NCI-H2227 treated with DMSO at 0.1 percent for 48 hours (cell line): ENCODE measurements at regions not wholly inside any gene's neighbourhood (a gene's known extent, or its start where the extent isn't known, plus 50 kb on each side); places are given as distances from the start of the nearest gene placed in this dataset.
"Not testable (repeated sequence)": the region's sequence is repeated elsewhere in the genome, so short reads cannot be mapped to it uniquely, and the experiment has no call there.

Source experiments
- DNase-seq: peaks from one replicate; lab custom pipeline; 2025; lab: John Stamatoyannopoulos, UW

DNA sequence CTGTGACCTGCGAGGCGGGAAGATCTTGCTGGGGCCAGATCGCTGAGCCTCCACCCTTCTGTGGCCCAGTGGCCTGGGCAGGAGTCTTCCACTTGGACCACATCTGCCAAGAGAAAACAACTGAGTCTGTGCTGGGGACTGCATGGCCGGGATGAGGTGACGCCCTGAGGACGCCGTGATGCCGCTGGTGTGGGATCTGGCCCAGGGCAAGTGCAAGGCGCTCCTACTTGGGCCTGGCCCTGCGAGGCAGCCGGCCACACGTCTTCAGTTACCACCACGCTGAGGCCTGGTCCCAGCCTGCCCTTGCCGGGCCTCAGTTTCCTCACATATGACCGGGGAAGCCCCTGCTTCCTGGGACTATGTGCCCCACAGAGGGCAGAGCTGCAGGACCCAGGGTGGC lies 133.4 kb downstream of the SLC25A46 start:
- no peak for DNase-seq

DNA sequence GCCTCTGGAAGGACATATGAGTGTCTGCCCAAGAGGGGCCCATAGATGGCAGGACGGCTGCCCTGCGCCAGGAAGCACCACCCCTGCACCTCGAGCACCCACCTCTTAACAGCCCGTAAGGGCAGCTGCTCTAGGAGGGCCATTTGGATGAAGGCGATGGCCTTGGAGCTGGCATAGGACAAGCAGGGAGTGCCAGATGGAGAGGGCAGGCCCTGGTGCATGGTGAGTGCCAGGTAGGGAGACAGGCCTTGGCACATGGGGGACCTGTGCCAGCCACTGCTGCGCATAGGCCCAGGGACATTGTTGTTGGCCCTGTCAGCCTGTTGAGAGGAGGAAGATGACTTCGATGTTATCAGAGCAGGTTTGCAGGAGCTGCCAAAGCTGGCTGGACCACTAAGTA lies 134.2 kb downstream of the SLC25A46 start:
- no peak for DNase-seq

DNA sequence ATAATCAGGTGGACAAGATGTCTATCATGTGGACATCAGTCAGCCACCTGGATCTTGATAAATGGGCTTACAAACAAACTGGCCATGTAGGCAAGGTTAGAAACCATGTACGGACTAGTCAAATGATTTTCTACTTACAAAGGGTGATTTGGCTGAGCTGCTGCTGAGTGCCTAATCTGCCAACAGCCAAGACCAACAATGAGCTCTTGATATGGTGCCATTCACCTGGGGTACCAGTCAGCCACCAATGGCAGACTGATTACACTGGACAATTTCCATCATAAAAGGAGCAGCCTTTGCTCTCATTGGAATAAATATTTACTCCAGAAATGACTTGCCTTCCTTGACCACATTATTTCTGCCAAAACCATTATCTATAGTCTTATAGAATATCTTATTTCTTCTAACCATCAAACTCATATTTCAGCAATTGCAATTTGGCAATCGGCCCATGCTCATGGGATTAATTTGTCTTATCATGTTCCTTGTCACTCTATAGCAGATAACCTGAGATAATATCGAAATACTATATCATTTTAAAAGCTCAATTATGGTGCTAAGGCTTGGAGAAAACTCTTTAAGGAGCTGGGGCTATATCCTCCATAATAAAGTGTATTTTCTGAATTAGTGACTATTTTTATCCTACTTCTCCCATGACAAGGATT lies 135.1 kb downstream of the SLC25A46 start:
- no peak for DNase-seq

DNA sequence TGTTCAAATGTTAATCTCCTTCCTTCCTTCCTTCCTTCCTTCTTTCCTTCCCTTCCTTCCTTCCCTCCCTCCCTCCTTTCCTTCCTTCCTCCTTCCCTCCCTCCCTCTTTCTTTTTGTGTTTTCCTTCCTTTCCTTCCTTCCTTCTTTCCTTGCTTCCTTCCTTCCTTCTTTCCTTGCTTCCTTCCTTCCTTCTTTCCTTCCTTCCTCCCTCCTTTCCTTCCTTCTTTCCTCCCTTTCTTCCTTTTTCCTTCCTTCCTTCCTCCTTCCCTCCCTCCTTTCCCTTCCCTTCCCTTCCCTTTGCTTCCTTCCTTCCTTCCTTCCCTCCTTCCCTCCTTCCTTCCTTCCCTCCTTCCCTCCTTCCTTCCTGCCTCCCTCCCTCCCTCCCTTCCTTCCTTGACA lies 136.3 kb downstream of the SLC25A46 start:
- DNase-seq: not testable (repeated sequence)

DNA sequence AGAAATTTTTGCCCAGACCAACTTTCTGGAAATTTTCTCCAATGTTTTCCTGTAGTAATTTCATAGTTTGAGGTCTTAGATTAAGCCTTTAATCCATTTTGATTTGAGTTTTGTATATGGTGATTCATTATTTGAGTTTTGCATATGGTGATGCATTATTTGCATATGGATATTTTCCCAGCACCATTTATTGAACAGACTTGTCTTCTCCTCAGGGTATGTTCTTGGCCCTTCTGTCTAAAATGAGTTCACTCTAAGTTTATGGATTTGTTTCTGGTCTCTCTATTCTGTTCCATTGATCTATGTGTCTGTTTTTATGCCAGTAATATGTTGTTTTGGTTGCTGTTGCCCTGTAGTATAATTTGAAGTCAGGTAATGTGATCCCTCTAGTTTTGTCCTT lies 139.3 kb downstream of the SLC25A46 start:
- DNase-seq: no peak

DNA sequence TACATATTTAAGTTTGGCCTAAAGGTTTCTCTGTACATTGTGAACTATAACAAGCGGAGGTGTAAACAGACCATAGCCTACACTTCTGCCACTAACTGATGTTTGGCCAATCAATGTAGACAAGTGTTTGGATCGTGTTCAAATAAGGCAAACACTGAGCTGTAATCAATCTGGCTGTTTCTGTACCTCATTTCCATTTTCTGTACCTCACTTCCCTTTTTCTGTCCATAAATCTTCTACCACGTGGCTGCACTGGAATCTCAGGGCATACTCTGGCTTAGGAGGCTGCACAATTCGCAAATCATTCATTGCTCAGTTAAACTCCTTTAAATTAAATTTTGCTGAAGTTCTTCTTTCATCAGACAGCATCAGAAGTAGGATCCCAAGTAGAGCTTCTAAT lies 140.9 kb downstream of the SLC25A46 start:
- DNase-seq: no peak

DNA sequence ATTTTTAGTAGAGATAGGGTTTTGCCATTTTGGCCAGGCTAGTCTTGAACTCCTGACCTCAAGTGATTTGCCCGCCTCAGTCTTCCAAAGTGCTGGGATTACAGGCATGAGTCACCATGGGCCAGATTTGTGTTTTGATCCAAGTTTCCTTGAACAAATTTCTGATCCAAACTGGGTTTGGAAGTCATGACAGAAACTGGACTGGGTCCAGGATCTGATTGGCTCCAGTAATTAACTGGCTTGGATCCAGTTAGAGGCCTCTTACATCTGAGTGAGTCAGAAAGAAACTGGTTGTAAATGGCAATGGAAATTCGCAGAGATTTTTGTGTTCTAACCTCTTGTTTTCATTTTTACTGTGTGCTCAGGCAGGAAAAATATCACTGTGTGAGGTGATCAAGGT lies 141.6 kb downstream of the SLC25A46 start:
- DNase-seq: no peak

DNA sequence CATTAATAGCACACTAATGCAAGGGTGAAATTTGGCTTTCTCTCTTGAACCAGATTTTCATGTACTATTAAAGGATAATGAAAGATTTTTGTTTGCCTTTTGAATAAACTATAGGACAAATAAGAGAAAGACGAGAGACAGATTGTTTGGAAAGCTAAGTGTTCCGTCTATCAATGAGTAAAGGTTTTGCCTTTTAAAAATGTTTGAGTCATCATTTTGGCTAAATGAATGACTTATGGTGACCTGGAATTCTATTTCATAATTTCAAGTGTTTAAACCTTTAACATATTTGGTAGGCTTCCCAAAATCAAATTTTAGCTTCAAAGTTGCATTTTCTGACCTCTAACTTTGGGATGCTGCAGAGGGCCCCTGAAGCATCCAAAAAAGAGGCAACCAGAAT lies 145.2 kb downstream of the SLC25A46 start:
- no peak for DNase-seq

DNA sequence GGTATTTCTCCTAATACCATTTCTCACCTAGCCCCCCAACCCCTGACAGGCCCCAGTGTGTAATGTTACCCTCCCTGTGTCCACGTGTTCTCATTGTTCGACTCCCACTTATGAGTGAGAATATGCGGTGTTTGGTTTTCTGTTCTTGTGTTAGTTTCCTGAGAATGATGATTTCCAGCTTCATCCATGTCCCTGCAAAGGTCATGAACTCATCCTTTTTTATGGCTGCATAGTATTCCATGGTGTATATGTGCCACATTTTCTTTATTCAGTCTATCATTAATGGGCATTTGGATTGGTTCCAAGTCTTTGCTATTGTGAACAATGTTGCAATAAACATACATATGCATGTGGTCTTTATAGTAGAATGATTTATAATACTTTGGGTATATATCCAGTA lies 148.4 kb downstream of the SLC25A46 start:
- DNase-seq: not testable (repeated sequence)

DNA sequence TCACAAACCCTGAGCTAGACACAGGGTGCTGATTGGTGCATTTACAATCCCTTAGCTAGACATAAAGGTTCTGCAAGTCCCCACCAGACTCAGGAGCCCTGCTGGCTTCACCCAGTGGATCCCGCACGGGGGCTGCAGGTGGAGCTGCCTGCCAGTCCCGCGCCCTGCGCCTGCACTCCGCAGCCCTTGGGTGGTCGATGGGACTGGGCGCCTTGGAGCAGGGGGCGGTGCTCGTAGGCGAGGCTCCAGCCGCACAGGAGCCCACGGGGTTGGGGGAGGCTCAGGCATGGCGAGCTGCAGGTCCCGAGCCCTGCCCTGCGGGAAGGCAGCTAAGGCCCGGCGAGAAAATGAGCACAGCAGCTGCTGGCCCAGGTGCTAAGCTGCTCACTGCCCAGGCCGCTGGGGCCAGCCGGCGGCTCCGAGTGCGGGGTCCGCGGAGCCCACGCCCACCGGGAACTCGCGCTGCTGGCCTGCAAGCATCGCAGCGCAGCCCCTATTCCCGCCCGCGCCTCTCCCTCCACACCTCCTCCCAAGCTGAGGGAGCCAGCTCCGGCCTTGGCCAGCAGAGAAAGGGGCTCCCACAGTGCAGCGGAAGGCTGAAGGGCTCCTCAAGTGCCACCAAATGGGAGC lies 155.2 kb downstream of the SLC25A46 start:
- DNase-seq: not testable (repeated sequence)

DNA sequence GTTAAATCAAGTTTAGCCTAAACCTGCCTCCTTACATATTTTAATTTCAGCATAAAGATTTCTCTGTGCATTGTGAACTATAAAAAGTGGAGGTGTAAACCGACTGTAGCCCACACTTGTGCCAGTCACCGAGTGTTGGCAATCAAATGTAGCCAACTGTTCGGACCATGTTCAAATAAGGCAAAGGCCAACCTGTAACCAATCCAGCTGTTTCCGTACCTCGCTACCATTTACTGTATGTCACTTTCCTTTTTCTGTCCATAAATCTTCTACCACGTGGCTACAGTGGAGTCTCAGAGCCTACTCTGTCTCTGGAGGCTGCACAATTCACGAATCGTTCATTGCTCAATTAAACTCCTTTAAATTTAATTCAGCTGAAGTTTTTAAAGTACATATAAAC lies 156.0 kb downstream of the SLC25A46 start:
- DNase-seq: no peak

DNA sequence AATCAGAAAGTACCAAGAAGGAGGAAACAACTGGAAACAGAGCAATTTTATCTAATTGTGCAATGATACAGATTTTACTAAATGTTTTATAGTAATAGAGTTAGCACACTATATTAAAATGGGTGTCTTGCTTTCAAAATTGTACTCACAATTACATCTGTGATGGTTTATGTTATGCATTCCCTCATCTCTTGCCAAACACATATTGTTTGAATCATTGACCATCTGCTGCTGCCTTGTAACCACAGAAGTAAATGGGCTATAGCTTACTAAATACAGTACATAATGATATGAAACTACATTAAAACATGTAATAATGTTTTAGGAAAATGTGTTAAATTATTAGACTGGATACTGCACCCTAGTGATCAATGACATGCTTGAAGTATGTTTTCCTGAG lies 158.1 kb downstream of the SLC25A46 start:
- DNase-seq: no peak

DNA sequence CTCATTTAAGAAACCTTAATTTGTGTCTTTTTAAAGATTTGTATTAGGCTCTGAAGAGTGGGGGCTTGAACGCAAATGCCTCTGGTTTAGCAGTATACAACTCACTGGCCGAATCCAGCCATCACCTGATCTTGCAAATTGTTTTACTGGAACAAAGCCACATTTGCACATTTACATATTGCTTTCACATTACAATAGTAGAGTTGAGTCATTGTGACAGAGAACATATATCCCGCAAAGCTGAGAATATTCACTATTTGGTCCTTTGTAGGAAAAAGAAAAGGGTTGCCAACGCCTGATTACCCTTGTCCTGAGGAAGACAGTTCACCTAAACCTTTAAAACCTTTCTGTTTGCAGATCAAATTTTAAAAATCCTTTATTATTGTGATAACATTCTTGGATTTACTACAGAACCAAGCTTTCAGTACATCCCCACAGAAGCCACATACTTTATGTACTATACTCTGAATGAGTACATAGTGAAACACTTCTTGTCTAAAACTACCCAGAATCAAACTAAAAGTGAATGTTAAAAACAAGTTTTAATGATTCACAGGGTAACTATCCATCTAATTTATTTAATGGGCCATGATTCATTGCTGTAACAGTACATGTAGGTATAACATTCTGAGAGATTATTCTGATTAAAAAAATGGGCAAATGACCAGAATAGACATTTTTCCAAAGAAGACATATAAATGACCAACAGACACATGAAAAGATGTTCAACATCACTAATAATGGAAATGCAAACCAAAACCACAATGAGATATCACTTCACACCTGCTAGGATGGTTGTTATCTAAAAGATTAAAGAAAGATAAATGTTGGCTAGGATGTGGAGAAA lies 161.0 kb downstream of the SLC25A46 start:
- DNase-seq: no peak

DNA sequence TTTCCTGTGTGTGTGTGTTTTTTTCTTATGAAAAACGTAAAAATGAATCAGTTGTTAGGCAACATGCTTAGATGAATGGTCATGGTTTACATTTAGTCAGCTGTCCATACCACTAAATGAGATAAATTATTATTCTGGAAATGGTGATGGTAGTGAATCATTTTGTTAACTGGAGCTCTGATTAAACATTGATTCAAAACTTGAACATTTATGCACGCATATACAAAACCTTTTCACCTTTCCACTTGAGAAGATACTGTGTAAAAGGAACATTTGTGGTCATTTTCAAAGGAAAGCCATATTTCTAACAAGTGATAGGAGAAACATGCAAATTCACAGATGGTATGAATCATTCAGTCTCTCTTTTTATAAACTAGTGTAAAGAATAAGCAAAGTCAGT lies 162.0 kb downstream of the SLC25A46 start:
- no peak for DNase-seq

DNA sequence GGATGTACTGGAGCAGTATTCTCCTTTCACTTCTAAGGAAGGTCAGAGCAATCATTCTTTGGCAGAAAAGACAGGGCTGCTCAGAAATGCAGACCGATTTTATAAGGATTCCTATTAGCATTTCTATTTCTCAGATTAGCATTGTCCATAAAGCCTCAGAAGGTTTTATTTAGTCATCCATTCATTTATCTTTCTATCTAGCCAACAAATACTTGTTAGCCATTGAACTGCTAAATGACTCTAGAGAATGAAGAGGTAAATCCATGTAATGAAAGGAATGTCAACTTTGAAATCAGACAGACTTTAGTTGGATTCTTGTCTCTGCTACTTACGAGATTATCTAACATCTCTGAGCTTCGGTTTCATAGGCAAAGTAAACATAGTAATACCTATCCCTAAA lies 165.2 kb downstream of the SLC25A46 start:
- no peak for DNase-seq

DNA sequence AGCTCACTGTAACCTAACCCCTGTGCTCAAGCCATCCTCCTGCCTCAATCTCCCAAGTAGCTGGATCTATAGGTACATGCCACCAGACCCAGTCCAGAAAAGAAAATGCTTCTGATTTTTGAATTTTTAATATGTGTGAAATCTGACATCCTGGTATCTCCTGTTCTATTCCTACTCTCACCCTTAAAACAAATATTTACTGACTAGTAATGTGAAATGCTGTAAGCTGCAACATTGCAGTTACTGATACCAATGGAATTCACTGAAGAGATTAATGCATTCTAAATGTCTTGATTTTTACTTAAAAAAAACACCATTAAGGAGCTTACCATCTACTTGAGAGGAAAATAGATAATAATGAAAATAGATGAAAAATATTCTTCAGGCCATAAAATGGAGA lies 162.7 kb upstream of the TSLP start:
- no peak for DNase-seq

DNA sequence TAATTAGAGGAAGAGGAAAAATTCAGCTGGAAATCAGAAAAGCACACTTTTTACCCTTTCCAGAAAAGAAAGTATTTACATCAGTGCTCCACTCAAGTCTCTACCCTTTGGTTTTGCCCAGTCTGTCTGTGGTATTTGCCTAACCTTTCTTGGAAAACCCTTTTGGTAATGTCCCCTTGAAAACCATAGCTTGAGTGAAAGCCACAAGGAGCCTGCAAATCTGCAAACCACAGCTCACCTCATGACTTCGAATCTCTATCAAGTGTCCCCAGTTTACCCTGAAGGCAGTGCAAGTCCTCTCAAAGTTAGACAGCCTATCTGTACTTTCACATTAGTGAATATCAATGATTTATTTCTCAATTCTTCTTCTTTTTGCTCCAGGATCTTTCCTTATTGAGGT lies 162.1 kb upstream of the TSLP start:
- no peak for DNase-seq

DNA sequence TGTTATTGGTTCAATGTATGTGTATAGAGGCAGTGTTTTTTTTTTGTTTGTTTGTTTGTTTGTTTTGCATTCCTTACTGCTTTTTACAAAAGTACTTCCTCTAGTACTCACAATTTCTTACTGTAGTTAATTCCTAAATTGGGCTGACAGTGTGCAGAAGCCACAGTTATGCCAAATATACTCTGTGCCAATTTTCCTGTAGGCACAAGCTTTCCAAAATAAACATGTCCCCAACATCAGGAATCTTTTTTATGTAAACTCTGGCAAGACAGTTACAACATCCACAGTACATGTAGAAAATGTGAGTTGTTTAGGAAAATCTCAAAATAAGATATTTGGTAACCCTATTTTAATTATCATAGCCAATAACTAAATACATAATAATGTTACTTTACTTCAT lies 161.6 kb upstream of the TSLP start:
- DNase-seq: no peak

DNA sequence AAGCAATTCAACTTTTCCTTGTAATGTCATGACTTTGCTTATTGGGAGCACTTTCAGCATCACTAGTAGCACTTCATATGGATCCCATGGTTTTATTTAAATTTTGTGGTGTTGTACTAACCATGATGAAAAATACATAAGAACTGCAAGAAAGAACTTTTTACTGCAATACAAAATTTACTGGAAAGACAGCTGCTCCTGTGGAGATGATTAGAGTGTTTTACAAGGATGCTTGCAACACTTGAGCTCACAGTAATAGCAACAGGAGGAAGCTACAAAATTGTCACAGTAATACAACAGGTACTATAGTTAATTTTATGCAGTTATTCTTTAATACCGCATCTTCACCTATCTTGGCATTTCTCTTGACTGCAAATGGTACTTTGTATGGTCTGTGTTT lies 158.3 kb upstream of the TSLP start:
- DNase-seq: no peak

DNA sequence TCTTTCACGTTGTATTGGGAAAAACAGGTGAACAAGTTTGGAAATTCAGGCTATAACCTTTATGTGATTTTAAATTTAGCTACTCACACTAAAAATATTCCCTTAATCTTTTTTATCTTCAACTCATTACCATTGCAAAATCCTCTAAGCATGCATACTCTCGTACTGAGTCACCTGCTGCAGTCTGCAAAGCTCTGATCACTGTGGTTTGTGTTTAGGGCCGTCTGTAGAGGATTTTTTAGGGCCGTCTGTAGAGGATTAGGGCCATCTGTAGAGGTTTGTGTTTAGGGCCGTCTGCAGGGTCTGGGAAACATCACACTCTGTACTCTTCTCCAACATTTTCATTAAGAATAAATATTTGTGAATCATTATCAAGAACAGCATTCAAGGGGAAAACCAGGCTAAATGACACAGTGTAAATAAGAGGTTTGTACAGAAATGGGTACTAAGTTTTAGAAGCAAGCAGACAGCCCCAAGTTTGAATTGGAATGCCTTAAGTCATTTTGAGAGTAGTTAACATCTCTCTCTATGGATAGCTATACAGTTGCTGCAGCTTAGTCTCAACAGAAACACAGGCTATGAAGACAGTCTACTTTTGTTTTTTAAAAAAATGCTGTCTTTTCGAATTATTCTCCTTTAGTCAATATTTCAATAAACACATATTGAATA lies 155.0 kb upstream of the TSLP start:
- no peak for DNase-seq

DNA sequence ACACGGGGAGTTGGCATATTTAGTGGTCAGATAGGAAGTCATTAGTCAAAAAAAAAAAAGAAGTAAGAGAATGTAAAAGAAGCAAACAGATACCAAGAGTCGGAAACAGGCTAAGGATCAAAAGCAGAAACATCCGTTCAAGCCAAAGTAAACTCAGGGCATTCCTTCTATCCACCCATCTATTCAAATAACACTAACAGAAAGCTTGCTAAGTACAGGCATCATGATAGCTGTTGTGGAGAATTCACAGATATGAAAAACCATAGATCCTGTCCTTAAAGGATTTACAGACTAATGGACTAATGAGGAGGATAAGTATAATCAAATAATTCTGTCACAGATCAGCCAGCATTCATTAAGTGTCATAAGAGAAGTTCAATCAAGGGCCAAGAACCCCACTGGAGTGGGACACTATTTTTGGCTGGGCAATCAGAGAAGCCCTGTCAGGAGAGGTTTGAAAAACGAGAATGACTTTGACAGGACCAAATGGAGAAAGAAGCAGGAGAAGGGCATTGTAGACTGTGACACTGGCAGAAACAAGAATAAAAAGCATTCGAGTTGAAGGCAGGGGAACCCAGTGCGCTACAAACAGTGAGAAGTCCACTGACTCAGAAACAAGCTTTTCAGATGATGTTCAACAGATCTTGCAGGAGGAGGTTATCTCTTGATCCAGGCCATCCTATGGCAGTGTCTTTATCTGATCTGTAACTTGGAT lies 154.2 kb upstream of the TSLP start:
- DNase-seq: no peak

DNA sequence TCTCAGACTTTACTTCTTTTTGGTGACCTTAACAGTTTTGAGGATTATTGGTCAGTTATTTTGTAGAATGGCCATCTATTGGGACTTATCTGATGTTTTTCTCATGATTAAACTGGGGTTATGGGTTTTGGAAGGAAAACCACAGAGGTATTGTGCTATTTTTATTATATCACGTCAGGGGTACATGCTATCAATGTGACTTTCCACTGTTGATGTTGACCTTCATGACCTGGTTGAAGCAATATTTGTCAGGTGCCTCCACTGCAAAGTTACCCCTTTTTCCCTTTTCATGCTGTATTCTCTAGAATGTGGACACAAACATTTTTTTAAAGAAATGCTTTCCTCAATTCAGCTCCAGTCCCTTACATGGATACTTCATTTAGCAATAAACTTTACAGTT lies 152.8 kb upstream of the TSLP start:
- no peak for DNase-seq
